ENCODE measurements at regions not wholly inside any gene's neighbourhood (a gene's known extent, or its start where the extent isn't known, plus 50 kb on each side); places are given as distances from the start of the nearest gene placed in this dataset.

DNA sequence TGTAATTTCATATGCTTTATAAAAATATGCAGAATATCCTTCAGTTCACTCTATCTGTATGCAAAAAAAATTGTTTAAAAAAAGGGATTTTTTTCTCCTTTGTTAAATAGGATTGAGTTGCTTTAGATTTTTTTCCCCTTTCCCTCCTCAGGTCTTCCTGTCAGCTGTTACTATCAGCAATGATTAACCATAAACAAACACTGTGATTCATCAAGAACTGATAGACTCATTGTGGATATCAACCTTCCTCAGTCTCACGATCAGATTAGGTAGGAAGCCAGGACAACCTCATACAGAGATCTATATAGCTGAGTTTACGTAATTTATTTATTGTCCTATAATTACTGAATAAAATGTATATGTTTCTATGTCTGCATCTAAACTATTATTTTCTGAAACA lies 2136.2 kb upstream of the CELF4 start:
- no peak for DNase-seq
- peaks cover 5% of the 10 kb centered on the region for H3K4me1 ChIP-seq (ENCODE audit: control insufficient read depth, insufficient read depth, low read length)
- H3K36me3 Mint-ChIP-seq (ENCODE audit: low read depth) = peaks cover 17% of the 10 kb centered on the region
- peaks cover 6% of the 10 kb centered on the region for H3K4me1 Mint-ChIP-seq
- H3K9ac ChIP-seq (ENCODE audit: extremely low read depth, low read length, poor library complexity, severe bottlenecking) = no peak overlapping the region
- H3K27me3 ChIP-seq (ENCODE audit: control insufficient read depth, insufficient read depth, low read length, poor library complexity, severe bottlenecking) = no peaks in the 10 kb centered on the region
- H3K9me3 ChIP-seq (ENCODE audit: control insufficient read depth, low read length) = peaks cover 34% of the 10 kb centered on the region
- no peak overlapping the region for H3K27ac Mint-ChIP-seq
- H3K9me3 Mint-ChIP-seq = peaks cover 35% of the 10 kb centered on the region
- H3K4me3 ChIP-seq (ENCODE audit: low read length) = peak overlapping the region; percentile 53
- no peak overlapping the region for H3K27ac ChIP-seq (ENCODE audit: low read depth, low read length)
- TF ChIP-seq CTCF (conservative IDR thresholded peaks at IDR 0.05) = no peak
- no peaks in the 10 kb centered on the region for H3K36me3 ChIP-seq (ENCODE audit: control insufficient read depth, insufficient read depth, low read length)
- no peaks in the 10 kb centered on the region for H3K27me3 Mint-ChIP-seq (ENCODE audit: insufficient read depth)
- 73% methylated on average over 2 of the region's 2 CpGs; no CpG with 5 or more reads in 1 of the 2 experiments for WGBS, 2 experiments (ENCODE audit: insufficient coverage in 1 of 2, insufficient read length in 1 of 2)
- no peak overlapping the region for H3K4me3 Mint-ChIP-seq

- Histone ChIP-seq H3K4me3 (ENCODE audit: low read length) (peak overlapping the region; percentile 53), H3K9ac (ENCODE audit: extremely low read depth, low read length, poor library complexity, severe bottlenecking) (no peak overlapping the region), H3K36me3 (ENCODE audit: control insufficient read depth, insufficient read depth, low read length) (no peaks in the 10 kb centered on the region), H3K9me3 (ENCODE audit: control insufficient read depth, low read length) (peaks cover 34% of the 10 kb centered on the region), H3K27me3 (ENCODE audit: control insufficient read depth, insufficient read depth, low read length, poor library complexity, severe bottlenecking) (no peaks in the 10 kb centered on the region), H3K4me1 (ENCODE audit: control insufficient read depth, insufficient read depth, low read length) (peaks cover 5% of the 10 kb centered on the region), H3K27ac (ENCODE audit: low read depth, low read length) (no peak overlapping the region)
- H3K4me1 Mint-ChIP-seq = peaks cover 6% of the 10 kb centered on the region
- peaks cover 17% of the 10 kb centered on the region for H3K36me3 Mint-ChIP-seq (ENCODE audit: low read depth)
- no peak for TF ChIP-seq CTCF (conservative IDR thresholded peaks at IDR 0.05)
- H3K27me3 Mint-ChIP-seq (ENCODE audit: insufficient read depth) = no peaks in the 10 kb centered on the region
- no peak overlapping the region for H3K27ac Mint-ChIP-seq
- no peak overlapping the region for H3K4me3 Mint-ChIP-seq
- DNase-seq = no peak
- H3K9me3 Mint-ChIP-seq = peaks cover 35% of the 10 kb centered on the region
- WGBS, 2 experiments (ENCODE audit: insufficient coverage in 1 of 2, insufficient read length in 1 of 2) = 89 to 94% methylated on average over 3 to 4 of the region's 4 CpGs
These were observed 2135.6 kb upstream of the CELF4 start for GRCh38 chr18:39701055-39701783.

DNA sequence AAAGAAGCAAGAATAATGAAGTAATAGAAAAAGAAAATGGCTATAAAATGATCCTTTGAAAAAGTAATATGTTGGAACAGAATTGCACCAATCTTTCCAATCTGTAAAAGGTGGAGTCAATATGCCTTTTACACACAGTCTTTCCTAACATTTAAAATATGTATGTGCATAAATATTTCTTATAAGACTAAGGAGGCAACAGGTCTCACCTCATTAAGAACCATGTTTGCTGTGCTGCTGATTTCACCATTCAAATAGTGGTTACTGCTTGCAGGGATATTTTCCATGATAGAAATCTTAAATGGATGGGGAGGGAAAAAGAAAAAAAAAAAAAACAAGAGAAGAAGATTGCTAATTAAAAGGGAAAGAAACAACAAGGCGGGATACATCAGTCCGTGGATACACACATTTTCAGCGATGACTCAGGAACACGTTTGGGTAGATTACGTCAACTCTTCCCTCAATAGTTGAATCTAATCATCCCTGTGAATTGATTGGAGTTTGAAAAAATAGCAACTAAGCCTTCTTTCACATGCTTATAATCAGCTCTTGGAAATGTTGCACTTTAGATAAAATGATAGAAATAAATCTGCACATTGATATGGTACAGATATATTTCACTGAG lies 2133.9 kb upstream of the CELF4 start:
- WGBS, 2 experiments (ENCODE audit: insufficient coverage in 1 of 2, insufficient read length in 1 of 2) = 95 to 99% methylated on average over 3 to 5 of the region's 5 CpGs
- no peak overlapping the region for H3K9ac ChIP-seq (ENCODE audit: extremely low read depth, low read length, poor library complexity, severe bottlenecking)
- no peaks in the 10 kb centered on the region for H3K36me3 ChIP-seq (ENCODE audit: control insufficient read depth, insufficient read depth, low read length)
- no peak overlapping the region for H3K27ac ChIP-seq (ENCODE audit: low read depth, low read length)
- no peak for TF ChIP-seq CTCF (conservative IDR thresholded peaks at IDR 0.05)
- DNase-seq = no peak
- no peaks in the 10 kb centered on the region for H3K27me3 ChIP-seq (ENCODE audit: control insufficient read depth, insufficient read depth, low read length, poor library complexity, severe bottlenecking)
- H3K9me3 ChIP-seq (ENCODE audit: control insufficient read depth, low read length) = peaks cover 34% of the 10 kb centered on the region
- no peak overlapping the region for H3K4me3 Mint-ChIP-seq
- no peak overlapping the region for H3K27ac Mint-ChIP-seq
- peaks cover 6% of the 10 kb centered on the region for H3K4me1 Mint-ChIP-seq
- H3K27me3 Mint-ChIP-seq (ENCODE audit: insufficient read depth) = no peaks in the 10 kb centered on the region
- H3K4me1 ChIP-seq (ENCODE audit: control insufficient read depth, insufficient read depth, low read length) = peaks cover 5% of the 10 kb centered on the region
- peaks cover 35% of the 10 kb centered on the region for H3K9me3 Mint-ChIP-seq
- peaks cover 17% of the 10 kb centered on the region for H3K36me3 Mint-ChIP-seq (ENCODE audit: low read depth)
- H3K4me3 ChIP-seq (ENCODE audit: low read length) = no peak overlapping the region

Measured in endodermal cell (in vitro differentiated cells).